Vagina (tissue), 2 donors: ENCODE measurements at regions not wholly inside any gene's neighbourhood (a gene's known extent, or its start where the extent isn't known, plus 50 kb on each side); places are given as distances from the start of the nearest gene placed in this dataset.

ENCODE experiments used
- DNase-seq, 2 donors: peaks; one replicate each; pipeline ENCODE4 v3.0.0-alpha.2; 2017; ENCODE audit errors: extremely low spot score in 2 of 2
- H3K27ac ChIP-seq: fragments of 200-600 bp; sonication (generic); one replicate; pipeline ENCODE4 v1.5.1; 2019
- H3K27me3 ChIP-seq: fragments of 200-600 bp; sonication (generic); one replicate; pipeline ENCODE4 v1.5.1; 2019
- H3K36me3 ChIP-seq, 2 donors: fragments of 200-600 bp; sonication (generic); one replicate each; pipeline ENCODE4 v1.5.1; 2017 to 2019
- H3K4me1 ChIP-seq: fragments of 200-600 bp; sonication (generic); one replicate; pipeline ENCODE4 v1.5.1; 2019
- H3K4me3 ChIP-seq, 2 donors: fragments of 200-600 bp; sonication (generic); 1 replicate in 1 of 2; 2 replicates in 1 of 2; pipeline ENCODE4 v1.5.1; 2016 to 2019
- H3K9me3 ChIP-seq: fragments of 200-600 bp; sonication (generic); one replicate; pipeline ENCODE4 v1.5.1; 2019
- CTCF ChIP-seq, 3 experiments: fragments of 450-650 bp in 2 of 3; fragments of 200-600 bp in 1 of 3; sonication (generic) in 1 of 3; IDR thresholded peaks; one replicate each; pipeline ENCODE4 v1.5.1; 2017 to 2019; ENCODE audit warnings: antibody characterized with exemption in 3 of 3, mild to moderate bottlenecking in 2 of 3, moderate library complexity in 2 of 3
- POLR2A ChIP-seq, 2 donors: fragments of 450-650 bp; IDR thresholded peaks; one replicate each; pipeline ENCODE4 v1.6.1; 2017; ENCODE audit warnings: antibody characterized with exemption in 2 of 2, mild to moderate bottlenecking in 2 of 2, moderate library complexity in 2 of 2
- POLR2AphosphoS5 ChIP-seq, 2 donors: sonication (generic); formaldehyde crosslinking; IDR thresholded peaks; one replicate each; pipeline ENCODE4 v1.9.0; 2017; ENCODE audit warnings: antibody characterized with exemption in 2 of 2, mild to moderate bottlenecking in 2 of 2, low read depth in 1 of 2; ENCODE audit not compliant: insufficient read depth in 1 of 2
- intact Hi-C: fragments of 100-400 bp; cut with DNase I; formaldehyde crosslinking; loops from one replicate; pipeline ENCODE4 v1.15.1; 2023

- Histone ChIP-seq H3K9me3 (no peaks in the 10 kb centered on the region), H3K4me3 (no peak overlapping the region), H3K36me3 (no peaks in the 10 kb centered on the region), H3K27ac (no peak overlapping the region), H3K27me3 (no peaks in the 10 kb centered on the region), H3K4me1 (no peaks in the 10 kb centered on the region)
- intact Hi-C loops: loop anchor here (5.0 kb wide), 1 partner anchor 546 kb away; no protein-coding TSS in a partner anchor
- TF ChIP-seq POLR2A (IDR thresholded peaks at IDR 0.05) (no peak), POLR2AphosphoS5 (IDR thresholded peaks at IDR 0.05; ENCODE audit: insufficient read depth in 1 of 2, low read depth in 1 of 2) (no peak), CTCF (IDR thresholded peaks at IDR 0.05) (no peak)
- peak in 1 of 2 donors; percentile 77 for DNase-seq
These were observed 152.9 kb downstream of the INSIG2 start for GRCh38 chr2:118241128-118241527.

GRCh38 chr2:118240276-118240675 lies 152.0 kb downstream of the INSIG2 start:
- Histone ChIP-seq H3K4me1 (no peaks in the 10 kb centered on the region), H3K27ac (no peak overlapping the region), H3K27me3 (no peaks in the 10 kb centered on the region), H3K36me3 (no peaks in the 10 kb centered on the region), H3K9me3 (no peaks in the 10 kb centered on the region), H3K4me3 (no peak overlapping the region)
- TF ChIP-seq POLR2AphosphoS5 (IDR thresholded peaks at IDR 0.05; ENCODE audit: insufficient read depth in 1 of 2, low read depth in 1 of 2) (no peak), CTCF (IDR thresholded peaks at IDR 0.05) (no peak), POLR2A (IDR thresholded peaks at IDR 0.05) (no peak)
- DNase-seq: no peak
- intact Hi-C loops: loop anchor here (5.0 kb wide), 1 partner anchor 547 kb away; no protein-coding TSS in a partner anchor

GRCh38 chr2:118239284-118239683 lies 151.0 kb downstream of the INSIG2 start:
- no peak overlapping the region for H3K4me3 ChIP-seq
- no peaks in the 10 kb centered on the region for H3K9me3 ChIP-seq
- intact Hi-C loops: no loop called here
- H3K27ac ChIP-seq: no peak overlapping the region
- H3K4me1 ChIP-seq: no peaks in the 10 kb centered on the region
- TF ChIP-seq POLR2AphosphoS5 (IDR thresholded peaks at IDR 0.05; ENCODE audit: insufficient read depth in 1 of 2, low read depth in 1 of 2) (no peak), POLR2A (IDR thresholded peaks at IDR 0.05) (no peak), CTCF (IDR thresholded peaks at IDR 0.05) (no peak)
- no peaks in the 10 kb centered on the region for H3K27me3 ChIP-seq
- H3K36me3 ChIP-seq: no peaks in the 10 kb centered on the region
- DNase-seq: peak in 1 of 2 donors; percentile 52

- Histone ChIP-seq H3K27ac (no peak overlapping the region), H3K27me3 (no peaks in the 10 kb centered on the region), H3K4me3 (no peak overlapping the region), H3K36me3 (no peaks in the 10 kb centered on the region), H3K9me3 (no peaks in the 10 kb centered on the region), H3K4me1 (no peaks in the 10 kb centered on the region)
- DNase-seq: peak in 1 of 2 donors; percentile 61
- intact Hi-C loops: no loop called here
- no peak for TF ChIP-seq POLR2AphosphoS5 (IDR thresholded peaks at IDR 0.05; ENCODE audit: insufficient read depth in 1 of 2, low read depth in 1 of 2)
These were observed 149.2 kb downstream of the INSIG2 start for GRCh38 chr2:118237451-118237850.

GRCh38 chr2:118232796-118233195 lies 144.5 kb downstream of the INSIG2 start:
- H3K4me1 ChIP-seq: no peaks in the 10 kb centered on the region
- no peaks in the 10 kb centered on the region for H3K9me3 ChIP-seq
- intact Hi-C loops: no loop called here
- no peaks in the 10 kb centered on the region for H3K27me3 ChIP-seq
- H3K4me3 ChIP-seq: no peak overlapping the region
- no peaks in the 10 kb centered on the region for H3K36me3 ChIP-seq
- no peak for TF ChIP-seq POLR2AphosphoS5 (IDR thresholded peaks at IDR 0.05; ENCODE audit: insufficient read depth in 1 of 2, low read depth in 1 of 2)
- TF ChIP-seq POLR2A (IDR thresholded peaks at IDR 0.05): no peak
- no peak for TF ChIP-seq CTCF (IDR thresholded peaks at IDR 0.05)
- no peak overlapping the region for H3K27ac ChIP-seq
- DNase-seq: no peak
